Cardiac septum (tissue), 1 donor: ENCODE measurements at regions not wholly inside any gene's neighbourhood (a gene's known extent, or its start where the extent isn't known, plus 50 kb on each side); places are given as distances from the start of the nearest gene placed in this dataset.

Experiments used
- DNase-seq: peaks from one replicate; pipeline ENCODE4 v3.0.0-alpha.2; 2020; ENCODE audit warnings: low spot score
- intact Hi-C: fragments of 100-400 bp; cut with DNase I; formaldehyde crosslinking; loops from one replicate; pipeline ENCODE4 v1.14.0; 2022
- donor health status: DM: no; HTN: no; CAD: no.

DNA sequence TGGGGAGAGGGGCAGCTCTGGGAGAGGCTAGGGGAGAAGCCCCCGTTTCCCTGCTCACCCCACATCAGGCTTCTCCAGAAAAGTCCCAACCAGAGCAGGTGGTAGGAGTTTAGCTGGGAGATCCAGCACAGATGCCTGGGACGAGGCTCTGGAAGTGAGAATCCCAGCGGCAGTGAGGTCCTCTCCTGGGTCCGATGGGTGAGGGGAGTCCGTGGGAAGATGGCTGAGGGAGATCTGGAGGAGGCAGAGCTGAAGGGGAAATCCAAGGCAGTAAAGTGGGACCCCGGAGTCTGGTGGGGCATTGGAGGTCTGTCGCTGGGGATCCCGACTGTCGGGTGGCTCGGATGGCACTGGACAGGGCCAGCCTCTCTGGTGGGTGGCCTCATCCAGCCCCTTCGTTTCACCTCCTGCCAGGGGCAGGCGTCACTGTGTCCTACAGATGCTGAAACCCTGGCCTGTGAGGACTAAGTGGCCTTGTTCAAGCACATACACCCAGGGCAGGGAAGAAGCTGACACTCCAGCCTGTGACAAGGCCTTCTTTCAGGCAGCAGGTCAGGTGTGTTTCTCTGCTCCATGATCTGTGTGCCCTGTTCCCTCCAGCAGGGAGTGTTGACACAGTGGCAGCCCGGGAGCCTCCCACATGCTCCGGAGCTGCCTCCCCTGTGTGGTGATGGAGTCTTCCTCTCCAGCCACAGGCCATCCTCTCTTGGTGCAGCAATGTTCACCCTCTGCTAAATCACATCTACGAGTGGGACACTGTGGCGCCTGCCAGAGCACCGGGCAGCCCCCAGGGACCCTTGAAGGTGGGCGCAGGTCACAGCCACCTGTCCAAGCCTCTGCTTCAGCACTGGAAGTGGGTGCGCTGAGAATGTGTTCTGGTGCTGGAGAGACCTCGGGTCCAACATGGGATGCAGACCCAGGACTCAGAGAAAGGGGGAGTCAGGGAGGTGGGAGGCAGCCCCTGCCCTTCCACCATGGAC lies 850.8 kb downstream of the BRD1 start:
- no peak for DNase-seq
- intact Hi-C loops: no loop called here

GRCh38 chr22:48975886-48976285 lies 851.8 kb downstream of the BRD1 start:
- DNase-seq: no peak
- intact Hi-C loops: no loop called here

DNA sequence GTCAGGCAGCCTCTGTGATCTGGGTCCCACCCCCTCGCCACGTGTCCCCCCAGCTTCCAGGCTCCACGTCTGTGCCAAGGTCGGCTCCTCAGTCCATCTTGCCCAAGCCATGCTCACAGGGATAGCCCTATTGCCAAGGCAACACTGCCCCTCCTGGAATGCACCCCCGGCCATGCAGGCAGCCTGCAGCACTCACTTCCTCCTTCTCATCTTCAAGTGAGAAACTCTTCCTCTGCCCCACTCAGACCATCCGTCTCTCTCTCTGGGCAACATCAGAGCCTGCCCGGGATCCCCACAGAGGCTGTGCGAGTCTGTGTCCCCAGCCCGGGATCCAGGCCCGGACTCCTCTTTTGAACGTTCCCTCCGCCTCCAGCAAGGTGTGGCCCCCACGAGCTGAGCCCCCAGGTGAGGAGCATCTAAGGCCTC lies 852.3 kb downstream of the BRD1 start:
- intact Hi-C loops: no loop called here
- DNase-seq: no peak

DNA sequence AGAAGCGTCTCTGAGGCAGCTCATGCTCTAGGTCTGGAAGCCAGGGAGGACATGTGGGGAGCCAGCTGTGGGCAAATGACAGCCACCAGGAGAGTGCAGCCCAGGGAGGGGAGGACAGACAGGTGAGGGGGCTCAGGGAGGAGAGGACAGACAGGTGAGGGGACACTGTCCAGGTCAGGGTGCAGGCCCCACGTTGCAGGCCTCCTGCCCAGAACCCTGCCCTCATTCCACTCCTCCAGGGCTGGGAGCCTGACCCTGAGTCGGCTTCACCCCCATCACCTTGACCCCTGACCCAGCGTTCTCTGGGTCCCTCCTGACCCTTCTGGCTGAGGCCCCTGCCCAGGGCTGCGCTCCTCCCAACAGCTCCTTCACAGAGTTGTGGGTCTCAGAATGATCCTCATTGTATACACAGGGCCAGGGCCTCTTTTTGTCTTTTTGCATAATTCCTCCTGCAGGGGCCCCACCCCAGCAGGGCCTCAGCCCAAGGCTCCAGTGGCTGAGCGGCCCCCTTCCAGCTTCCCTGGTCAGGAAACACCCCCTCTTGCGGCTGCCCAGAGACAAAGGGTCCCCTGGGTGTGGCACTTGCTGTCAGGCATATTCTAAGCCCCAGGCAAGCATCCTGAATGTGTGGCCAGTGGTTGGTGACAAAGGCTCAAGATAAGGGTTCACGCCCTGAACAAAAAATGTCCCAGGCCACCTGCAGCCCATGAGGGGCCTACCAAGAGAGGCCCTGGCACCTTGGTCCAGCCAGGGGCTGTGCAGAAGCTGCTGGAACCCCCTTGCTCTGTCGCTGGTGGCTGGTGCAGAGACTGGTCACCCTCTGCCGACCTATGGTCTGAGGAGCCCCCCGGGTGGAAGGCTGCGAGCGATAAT lies 853.0 kb downstream of the BRD1 start:
- no peak for DNase-seq
- intact Hi-C loops: no loop called here

- intact Hi-C loops: no loop called here
- DNase-seq: no peak
Observed at GRCh38 chr22:48973694-48974041, 854.0 kb downstream of the BRD1 start.

DNA sequence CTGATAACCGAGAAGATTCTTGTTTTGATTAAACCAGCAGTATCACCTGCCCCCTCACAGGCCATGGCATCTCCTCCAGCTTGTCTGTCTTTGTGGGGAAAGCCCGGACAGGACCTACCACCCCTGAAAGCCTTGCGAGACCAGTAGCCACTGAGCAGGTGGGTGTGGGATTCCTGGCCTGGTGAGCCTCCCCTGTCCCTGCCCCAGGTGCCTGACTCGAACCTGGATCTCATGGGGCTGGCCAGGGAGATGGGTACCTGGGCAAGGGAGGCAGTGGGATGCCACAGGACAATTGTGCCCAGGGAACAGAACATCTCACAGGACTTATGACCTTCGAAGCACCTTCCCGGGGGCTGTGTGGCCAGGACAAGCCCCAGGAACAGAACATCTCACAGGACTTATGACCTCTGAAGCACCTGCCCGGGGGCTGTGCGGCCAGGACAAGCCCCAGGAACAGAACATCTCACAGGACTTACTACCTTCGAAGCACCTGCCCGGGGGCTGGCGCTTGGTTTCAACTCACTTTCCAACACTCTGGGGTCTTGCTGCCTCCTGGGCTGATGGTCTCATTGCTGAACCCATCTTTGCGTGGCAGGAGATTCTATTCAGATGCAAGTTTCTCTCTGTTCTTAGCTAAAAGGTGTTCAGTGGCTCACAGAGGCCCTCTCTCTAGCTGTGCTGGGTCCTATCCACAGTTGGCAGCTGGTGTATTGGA lies 854.5 kb downstream of the BRD1 start:
- DNase-seq: peak; percentile 67
- intact Hi-C loops: no loop called here

- DNase-seq: peak; percentile 58
- intact Hi-C loops: no loop called here
Observed at GRCh38 chr22:48968201-48968959, 859.3 kb downstream of the BRD1 start.

DNA sequence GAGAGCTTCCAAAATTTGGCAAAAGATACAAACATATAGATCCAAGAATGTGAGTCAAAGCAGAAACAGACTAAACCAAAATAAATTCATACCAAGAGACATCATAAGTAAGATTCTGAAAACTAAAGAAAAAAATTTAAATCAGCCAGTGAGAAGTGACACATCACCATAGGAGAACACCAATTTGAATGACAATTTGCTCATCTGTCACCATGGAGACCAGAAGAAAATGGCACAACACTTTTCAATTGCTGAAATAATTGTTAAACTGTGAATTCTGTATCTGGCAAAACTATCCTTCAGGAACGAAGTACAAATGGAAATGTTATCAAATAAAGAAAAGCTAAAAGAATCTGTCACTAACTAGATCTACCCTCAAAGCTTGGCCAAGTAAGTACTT lies 864.3 kb downstream of the BRD1 start:
- no peak for DNase-seq
- intact Hi-C loops: no loop called here

DNA sequence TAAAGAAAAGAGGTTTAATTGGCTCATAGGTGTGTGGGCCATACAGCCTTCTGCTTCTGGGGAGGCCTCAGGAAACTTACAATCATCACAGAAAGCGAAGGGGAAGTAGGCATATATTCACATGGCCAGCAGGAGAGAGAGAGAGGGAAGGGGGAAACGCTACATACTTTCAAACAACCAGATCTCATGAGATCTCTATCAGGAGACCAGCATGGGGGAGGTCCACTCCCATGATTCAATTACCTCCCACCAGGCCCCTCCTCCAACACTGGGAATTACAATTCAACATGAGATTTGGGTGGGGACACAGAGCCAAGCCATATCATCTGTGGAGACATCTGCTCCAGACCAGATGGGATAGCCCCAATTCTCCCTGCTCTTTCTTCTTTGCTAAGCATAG lies 866.0 kb downstream of the BRD1 start:
- intact Hi-C loops: no loop called here

GRCh38 chr22:48960980-48961660 lies 866.6 kb downstream of the BRD1 start:
- peak; percentile 17 for DNase-seq
- intact Hi-C loops: no loop called here

More for the DNA sequence above, 866.0 kb downstream of the BRD1 start:
- peak; percentile 31 for DNase-seq

DNA sequence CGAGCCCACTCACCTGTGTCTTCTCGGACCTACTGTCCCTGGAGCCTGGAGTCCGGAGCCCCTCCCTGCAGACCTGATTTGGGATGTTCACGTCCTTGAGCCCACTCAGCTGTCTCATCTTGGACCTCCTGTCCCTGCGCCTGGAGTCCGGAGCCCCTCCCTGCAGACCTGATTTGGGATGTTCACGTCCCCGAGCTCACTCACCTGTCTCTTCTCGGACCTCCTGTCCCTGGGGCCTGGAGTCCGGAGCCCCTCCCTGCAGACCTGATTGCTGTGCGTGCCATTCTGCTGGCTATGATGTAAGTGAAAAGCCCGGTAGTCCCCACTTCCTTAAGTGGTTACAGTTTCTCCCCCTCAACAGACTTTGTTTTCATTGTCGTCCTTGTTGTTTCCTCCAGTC lies 867.1 kb downstream of the BRD1 start:
- no peak for DNase-seq
- intact Hi-C loops: no loop called here

- peak; percentile 38 for DNase-seq
Observed at GRCh38 chr22:48959496-48959895, 868.2 kb downstream of the BRD1 start.

DNA sequence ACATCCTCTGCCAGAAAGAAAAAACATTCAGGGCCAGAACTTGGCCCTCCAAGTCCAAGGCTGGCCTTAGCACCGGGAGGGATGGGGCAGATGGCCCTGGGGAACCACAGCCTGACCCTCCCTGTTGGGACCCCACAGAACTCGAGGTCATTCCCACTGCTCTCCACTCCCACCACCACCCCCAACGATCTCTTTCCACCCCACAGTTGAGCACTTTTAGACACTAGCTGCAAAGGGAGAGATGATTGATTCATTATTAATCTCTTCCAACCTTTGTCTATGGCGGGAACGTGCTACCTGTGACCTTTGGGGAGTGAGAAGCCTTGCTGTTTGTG lies 869.7 kb downstream of the BRD1 start:
- intact Hi-C loops: no loop called here
- no peak for DNase-seq

More at GRCh38 chr22:48959496-48959895, 868.2 kb downstream of the BRD1 start:
- intact Hi-C loops: no loop called here

DNA sequence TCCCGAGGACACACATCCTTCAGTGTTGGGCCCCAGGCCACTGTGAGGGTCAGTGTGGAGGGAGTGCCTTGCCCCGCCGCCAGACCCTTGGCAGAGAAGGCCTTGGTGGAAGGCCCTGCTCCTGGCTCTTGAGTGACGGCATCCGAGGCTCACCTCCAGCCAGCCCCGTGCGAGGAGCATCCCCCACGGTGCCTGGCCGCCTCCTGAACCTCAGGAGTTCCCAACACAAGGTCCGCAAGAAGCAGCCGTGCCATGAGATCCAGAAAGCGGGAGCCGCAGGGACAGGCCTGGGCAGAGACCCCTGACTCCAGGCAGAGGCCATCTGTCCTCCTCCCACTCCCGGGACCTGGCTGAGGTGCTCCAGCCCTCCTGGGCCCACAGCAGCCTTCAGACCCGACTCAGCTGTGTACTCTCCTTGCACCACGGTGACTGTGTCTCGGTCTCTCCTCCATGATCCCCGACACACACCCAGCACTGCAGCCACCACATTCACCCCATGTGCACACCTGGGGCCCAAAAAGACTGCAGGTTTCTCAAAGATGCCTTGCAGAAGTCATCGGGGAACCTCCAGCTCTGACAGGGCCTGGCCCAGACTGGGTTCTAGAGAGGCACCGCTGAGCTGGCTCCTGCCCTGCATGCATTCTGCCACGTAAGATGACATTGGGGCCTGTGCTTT lies 870.2 kb downstream of the BRD1 start:
- peak; percentile 66 for DNase-seq
- intact Hi-C loops: no loop called here

GRCh38 chr22:48955351-48956311 lies 872.0 kb downstream of the BRD1 start:
- intact Hi-C loops: no loop called here
- DNase-seq: peak; percentile 44

DNA sequence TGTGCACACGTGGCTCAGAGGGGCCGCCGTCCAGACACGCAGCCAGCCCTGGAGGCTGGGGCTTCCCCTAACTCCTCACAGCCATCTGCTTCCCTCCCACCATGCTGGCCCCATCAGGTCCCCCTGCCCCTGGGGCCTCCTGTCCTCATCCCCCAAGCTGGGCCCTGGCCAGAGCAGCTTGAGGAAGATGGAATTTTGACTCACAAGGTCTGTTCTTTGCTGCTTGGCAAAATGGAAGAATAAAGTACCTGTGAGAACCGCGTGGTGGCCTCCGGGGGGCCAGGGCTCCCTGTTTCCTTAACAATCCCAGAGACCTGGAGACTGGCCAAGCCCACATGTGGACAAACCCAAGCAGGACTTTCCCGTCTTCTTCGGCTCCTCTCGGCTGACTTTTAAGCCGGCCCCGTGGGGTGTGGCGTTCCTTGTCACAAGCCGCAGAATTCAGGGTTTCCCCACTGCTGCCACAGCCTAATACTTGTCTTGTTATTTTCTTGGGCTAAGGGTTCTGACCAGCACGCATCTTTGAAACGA lies 872.8 kb downstream of the BRD1 start:
- intact Hi-C loops: no loop called here
- peak; percentile 61 for DNase-seq

GRCh38 chr22:48953830-48954229 lies 873.8 kb downstream of the BRD1 start:
- intact Hi-C loops: no loop called here
- peak; percentile 41 for DNase-seq
